PC-9 (cell line): ENCODE measurements at regions not wholly inside any gene's neighbourhood (a gene's known extent, or its start where the extent isn't known, plus 50 kb on each side); places are given as distances from the start of the nearest gene placed in this dataset.

Experiments used
- CTCF ChIP-seq: fragments of 200-600 bp; sonication (generic); conservative IDR thresholded peaks from 2 replicates; pipeline ENCODE4 v1.6.1; 2017; ENCODE audit warnings: mixed run types, antibody characterized with exemption, mild to moderate bottlenecking, moderate library complexity
- EZH2 ChIP-seq: fragments of 200-600 bp; sonication (generic); IDR thresholded peaks from 2 replicates; pipeline ENCODE4 v1.8.0; 2017; ENCODE audit warnings: antibody characterized with exemption, low read depth

GRCh38 chr11:33500861-33501479 lies 199.7 kb downstream of the C11orf91 start:
- TF ChIP-seq CTCF (no peak), EZH2 (no peak)
